Panc1 (cell line): ENCODE measurements at regions not wholly inside any gene's neighbourhood (a gene's known extent, or its start where the extent isn't known, plus 50 kb on each side); places are given as distances from the start of the nearest gene placed in this dataset.

Experiments used
- ATAC-seq: fragments of 200-7000 bp; cut with Tn5 transposase; 2 replicates; pipeline ENCODE4 v1.9.1; 2020; ENCODE audit warnings: mild to moderate bottlenecking, moderate library complexity
- BruUV-seq: library from RNA; stranded (reverse); fragments of 400-500 nt; replicated peaks from 2 replicates; lab custom pipeline; 2021; lab: Mats Ljungman, UMichigan
- CTCF ChIA-PET: fragments of 300-600 bp; sonication (Branson Sonifier 250); formaldehyde crosslinking; loops from one replicate; lab custom pipeline; 2022; ENCODE audit warnings: antibody characterized with exemption; lab: Charles Lee
- POLR2A ChIA-PET: fragments of 300-600 bp; sonication (Branson Sonifier 250); formaldehyde crosslinking; loops from one replicate; lab custom pipeline; 2022; ENCODE audit warnings: antibody characterized with exemption; lab: Charles Lee
- DNase-seq: peaks from one replicate; pipeline ENCODE4 v3.0.0-alpha.2; 2010; ENCODE audit warnings: low read depth, low spot score
- H3K27ac ChIP-seq: 2 replicates; pipeline ENCODE4 v1.5.1; 2011; ENCODE audit warnings: mild to moderate bottlenecking, low read length, inconsistent platforms
- H3K27me3 ChIP-seq: fragments of 200-500 bp; sonication (Bioruptor generic); 2 replicates; pipeline ENCODE4 v1.6.0; 2014; ENCODE audit warnings: low read length, inconsistent platforms; ENCODE audit not compliant: control insufficient read depth, insufficient read depth
- H3K36me3 ChIP-seq: fragments of 200-500 bp; sonication (Bioruptor generic); 2 replicates; pipeline ENCODE4 v1.5.1; 2014; ENCODE audit warnings: inconsistent platforms, mild to moderate bottlenecking, low read length, moderate library complexity; ENCODE audit not compliant: control insufficient read depth, insufficient read depth
- H3K4me1 ChIP-seq: 2 replicates; pipeline ENCODE4 v1.5.1; 2011; ENCODE audit warnings: inconsistent platforms, mild to moderate bottlenecking, low read length, moderate library complexity; ENCODE audit not compliant: control insufficient read depth, insufficient read depth
- H3K4me3 ChIP-seq, 2 experiments: 2 replicates each; pipeline ENCODE4 v1.5.1; 2011 to 2012; ENCODE audit warnings: low read depth in 2 of 2, low read length in 2 of 2, mild to moderate bottlenecking in 2 of 2, inconsistent platforms in 1 of 2, moderate library complexity in 1 of 2
- H3K9me3 ChIP-seq: fragments of 200-500 bp; sonication (Bioruptor generic); 2 replicates; pipeline ENCODE4 v1.5.1; 2014; ENCODE audit warnings: low read depth, mild to moderate bottlenecking, inconsistent platforms, low read length, moderate library complexity; ENCODE audit not compliant: control insufficient read depth, insufficient read depth
- CTCF ChIP-seq: fragments of 450-650 bp; IDR thresholded peaks from 2 replicates; pipeline ENCODE4 v1.5.1; 2017; ENCODE audit warnings: mild to moderate bottlenecking
- POLR2AphosphoS5 ChIP-seq: IDR thresholded peaks from 2 replicates; pipeline ENCODE4 v1.6.1; 2012; ENCODE audit warnings: mild to moderate bottlenecking, low read depth, low read length, moderate library complexity
- REST ChIP-seq, 2 experiments: IDR thresholded peaks; 2 replicates each; pipeline ENCODE4 v1.6.1; 2011 to 2012; ENCODE audit warnings: low read depth in 2 of 2, control low read depth in 1 of 2, low read length in 1 of 2, mild to moderate bottlenecking in 1 of 2, moderate library complexity in 1 of 2; ENCODE audit not compliant: insufficient read depth in 1 of 2
- SIN3A ChIP-seq: IDR thresholded peaks from 2 replicates; pipeline ENCODE4 v1.6.1; 2012; ENCODE audit warnings: low read depth, mild to moderate bottlenecking, low read length, moderate library complexity, borderline replicate concordance; ENCODE audit not compliant: insufficient read depth
- TCF7L2 ChIP-seq: IDR thresholded peaks from 2 replicates; pipeline ENCODE4 v1.6.1; 2011; ENCODE audit warnings: mild to moderate bottlenecking, low read depth, low read length, inconsistent platforms
- in situ Hi-C: cut with HindIII; loops from 2 replicates; pipeline ENCODE4 v1.10.0; 2016; ENCODE audit warnings: low sequenced_read_pairs, low pct_unique_long_range_greater_than_20kb
- intact Hi-C: fragments of 100-400 bp; cut with micrococcal nuclease; formaldehyde crosslinking; loops from one replicate; pipeline ENCODE4 v1.10.0; 2022; ENCODE audit not compliant: unreplicated experiment

GRCh38 chr7:52639126-52639525 lies 396.3 kb upstream of the POM121L12 start:
- TF ChIP-seq TCF7L2 = no peak
- Histone ChIP-seq H3K27me3 (no peaks in the 10 kb centered on the region), H3K4me1 (no peaks in the 10 kb centered on the region), H3K9me3 (no peaks in the 10 kb centered on the region), H3K27ac (no peak overlapping the region), H3K36me3 (no peaks in the 10 kb centered on the region), H3K4me3 (no peak overlapping the region)
- no TSS peak for BruUV-seq
- ChIA-PET CTCF (no interaction called here), POLR2A (no interaction called here)
- in situ Hi-C loops (no loop called here), intact Hi-C loops (no loop called here)
- no peak for ATAC-seq
- DNase-seq = no peak

GRCh38 chr7:52635021-52635420 lies 400.4 kb upstream of the POM121L12 start:
- no TSS peak for BruUV-seq
- no peak overlapping the region for H3K27ac ChIP-seq
- TF ChIP-seq REST (IDR thresholded peaks at IDR 0.05; ENCODE audit: insufficient read depth in 1 of 2, low read depth in 2 of 2, low read length in 1 of 2) (no peak), TCF7L2 (no peak), SIN3A (no peak), CTCF (no peak), POLR2AphosphoS5 (no peak)
- ChIA-PET CTCF (no interaction called here), POLR2A (no interaction called here)
- H3K9me3 ChIP-seq = no peaks in the 10 kb centered on the region
- intact Hi-C loops = no loop called here
- no peak for ATAC-seq
- no peak for DNase-seq
- no peaks in the 10 kb centered on the region for H3K36me3 ChIP-seq
- H3K27me3 ChIP-seq = no peaks in the 10 kb centered on the region
- H3K4me1 ChIP-seq = no peaks in the 10 kb centered on the region
- no peak overlapping the region for H3K4me3 ChIP-seq
- in situ Hi-C loops = no loop called here

- in situ Hi-C loops = no loop called here
- TF ChIP-seq TCF7L2 (no peak), CTCF (no peak), SIN3A (no peak), REST (IDR thresholded peaks at IDR 0.05; ENCODE audit: insufficient read depth in 1 of 2, low read depth in 2 of 2, low read length in 1 of 2) (no peak), POLR2AphosphoS5 (no peak)
Measured at GRCh38 chr7:52620849-52621248, 414.6 kb upstream of the POM121L12 start.

More at GRCh38 chr7:52620849-52621248, 414.6 kb upstream of the POM121L12 start:
- intact Hi-C loops = no loop called here
- no peak for DNase-seq
- BruUV-seq = no TSS peak
- no peak for ATAC-seq
- POLR2A ChIA-PET = no interaction called here
- CTCF ChIA-PET = no interaction called here
- no peak overlapping the region for H3K27ac ChIP-seq
- H3K4me3 ChIP-seq = no peak overlapping the region
- H3K27me3 ChIP-seq = no peaks in the 10 kb centered on the region
- H3K4me1 ChIP-seq = no peaks in the 10 kb centered on the region
- no peaks in the 10 kb centered on the region for H3K36me3 ChIP-seq
- H3K9me3 ChIP-seq = peaks cover 2% of the 10 kb centered on the region; the same call in 1 of the 2 replicates
